NCI-H2196 (cell line): ENCODE measurements at regions not wholly inside any gene's neighbourhood (a gene's known extent, or its start where the extent isn't known, plus 50 kb on each side); places are given as distances from the start of the nearest gene placed in this dataset.
"Not testable (repeated sequence)": the region's sequence is repeated elsewhere in the genome, so short reads cannot be mapped to it uniquely, and the experiment has no call there.

Experiments
- DNase-seq: peaks from one replicate; lab custom pipeline; 2025; ENCODE audit not compliant: unreplicated experiment; lab: John Stamatoyannopoulos, UW

DNA sequence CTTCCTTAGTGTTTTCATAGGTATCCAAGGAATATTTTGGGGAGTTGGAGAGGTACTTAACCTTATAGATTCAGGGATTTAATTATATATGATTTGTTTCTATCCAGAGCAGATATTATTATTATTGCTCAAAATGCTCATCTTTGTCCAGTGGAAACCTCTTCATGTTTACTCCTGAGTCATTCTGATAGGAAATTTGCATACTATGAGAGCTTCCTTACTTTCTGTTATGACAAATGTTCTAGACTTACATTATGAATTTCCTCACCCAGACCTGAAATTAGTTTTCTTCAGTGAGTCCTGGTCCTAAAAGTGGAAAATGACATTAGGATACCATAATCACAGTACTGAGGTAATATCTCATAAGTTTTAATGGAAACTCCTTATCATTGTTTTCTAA lies 57.5 kb upstream of the PLPPR5 start:
- DNase-seq = no peak

DNA sequence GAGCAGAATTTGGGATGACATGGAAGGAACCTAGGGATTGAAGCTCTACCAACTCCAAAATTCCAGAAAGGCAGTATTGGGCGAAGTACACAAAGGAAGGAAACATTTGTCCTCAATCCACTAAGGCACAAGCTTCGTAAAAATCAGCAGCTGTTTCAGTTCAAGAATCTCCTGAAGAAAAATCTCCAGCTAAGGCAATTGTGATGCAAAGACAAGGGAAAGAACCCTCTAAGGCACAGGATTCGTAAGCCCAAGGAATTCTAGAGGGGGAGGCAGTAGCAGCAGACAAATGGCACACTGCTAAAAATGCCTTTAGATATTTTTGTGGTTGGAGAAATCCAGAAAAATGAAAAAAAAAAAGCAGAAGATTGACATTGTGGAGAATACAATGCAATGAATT lies 64.5 kb upstream of the PLPPR5 start:
- no peak for DNase-seq

DNA sequence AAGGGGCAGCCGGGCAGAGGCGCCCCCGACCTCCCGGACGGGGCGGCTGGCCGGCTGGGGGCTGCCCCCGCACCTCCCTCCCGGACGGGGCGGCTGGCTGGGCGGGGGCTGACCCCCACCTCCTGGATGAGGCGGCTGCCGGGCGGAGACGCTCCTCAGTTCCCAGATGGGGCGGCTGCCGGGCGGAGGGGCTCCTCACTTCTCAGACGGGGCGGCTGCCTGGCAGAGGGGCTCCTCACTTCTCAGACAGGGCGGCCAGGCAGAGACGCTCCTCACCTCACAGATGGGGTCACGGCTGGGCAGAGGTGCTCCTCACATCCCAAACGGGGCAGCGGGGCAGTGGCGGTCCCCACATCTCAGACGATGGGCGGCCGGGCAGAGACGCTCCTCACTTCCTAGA lies 73.9 kb upstream of the PLPPR5 start:
- DNase-seq = not testable (repeated sequence)

DNA sequence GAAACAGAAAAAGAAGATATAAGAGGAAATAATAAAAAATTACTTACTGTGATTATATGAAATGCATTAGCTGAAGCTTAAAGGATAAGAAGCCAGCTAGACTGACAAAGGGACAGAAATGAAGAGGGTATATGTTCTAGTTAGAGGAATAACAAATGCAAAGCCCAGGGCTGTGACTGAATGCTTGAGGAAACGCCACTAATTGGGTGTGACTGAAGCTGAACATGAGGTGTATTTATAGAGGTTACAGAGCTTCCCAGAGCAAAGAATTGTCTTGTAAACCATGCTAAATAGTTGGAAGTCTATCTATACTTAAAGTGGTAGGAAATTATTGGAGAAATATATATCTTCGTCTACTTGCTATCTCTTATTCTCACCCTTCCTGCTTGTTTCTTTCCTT lies 77.7 kb upstream of the PLPPR5 start:
- no peak for DNase-seq

DNA sequence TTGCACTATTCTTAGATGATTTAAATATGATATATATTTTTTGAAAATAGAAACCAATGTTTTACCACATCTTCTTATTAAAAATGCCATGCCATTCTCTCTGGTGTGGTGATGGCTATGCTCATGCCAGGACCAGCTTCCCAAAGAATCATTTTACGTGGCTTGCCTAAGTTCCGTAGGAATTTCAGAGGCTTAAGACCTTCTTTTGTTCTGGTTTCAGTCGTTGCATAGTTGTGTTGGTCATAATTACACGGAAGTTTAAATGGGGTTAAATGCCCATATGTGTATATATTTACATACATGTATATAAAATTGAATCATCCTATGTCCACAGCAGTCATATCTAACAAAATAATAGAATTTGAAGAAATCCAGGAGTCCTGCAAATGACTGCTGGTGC lies 78.7 kb upstream of the PLPPR5 start:
- DNase-seq = no peak

DNA sequence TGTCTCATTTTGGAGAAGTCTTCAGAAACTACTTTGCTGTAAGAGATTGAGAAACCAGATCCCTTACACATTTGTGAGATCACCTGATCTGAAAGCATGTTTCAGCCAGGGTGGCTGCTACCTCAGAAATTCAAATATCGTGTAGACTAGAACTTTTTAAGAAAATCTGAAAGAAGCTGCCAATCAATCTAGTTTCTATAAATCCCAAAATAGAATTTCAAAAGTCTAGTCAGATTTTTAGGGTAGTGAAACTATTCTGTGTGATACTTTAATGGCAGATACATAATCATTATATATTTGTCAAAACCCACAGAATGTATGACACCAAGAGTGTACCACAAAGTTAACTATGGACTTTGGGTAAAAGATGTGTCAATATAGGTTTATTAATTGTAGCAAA lies 79.9 kb upstream of the PLPPR5 start:
- no peak for DNase-seq

DNA sequence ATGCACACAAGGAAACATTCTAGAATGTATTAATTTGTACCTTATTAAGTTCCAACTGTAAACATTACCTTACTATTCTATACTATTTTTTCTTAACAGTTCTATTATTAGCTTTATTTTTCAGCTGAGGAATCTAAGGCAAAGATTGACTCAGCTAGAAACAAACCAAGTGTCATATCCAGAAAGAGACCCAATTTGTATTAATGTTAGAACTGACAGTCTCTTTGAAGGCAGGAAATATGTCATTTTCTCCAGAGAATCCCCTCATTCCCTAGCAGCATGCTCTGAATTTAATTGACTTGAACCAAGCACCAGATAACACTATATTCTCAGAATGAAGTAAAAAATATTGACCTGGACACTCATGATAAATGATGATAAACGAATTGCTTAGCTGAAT lies 81.4 kb upstream of the PLPPR5 start:
- DNase-seq = no peak

DNA sequence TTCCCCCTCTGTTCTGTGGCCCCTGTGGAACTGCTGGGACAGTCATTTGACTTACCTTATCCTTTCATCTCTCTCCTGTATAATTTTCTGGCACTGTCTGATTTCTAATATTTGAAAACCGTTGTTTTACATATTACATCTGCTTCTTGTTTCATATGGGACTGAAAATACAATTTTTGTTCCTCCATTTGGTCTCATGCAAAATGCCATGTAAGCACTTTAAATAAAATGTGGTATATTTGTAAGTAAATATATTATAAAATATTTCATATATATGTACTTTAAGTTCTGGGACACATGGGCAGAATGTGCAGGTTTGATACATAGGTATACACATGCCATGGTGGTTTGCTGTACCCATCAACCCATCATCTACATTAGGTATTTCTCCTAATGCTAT lies 93.9 kb upstream of the PLPPR5 start:
- no peak for DNase-seq

DNA sequence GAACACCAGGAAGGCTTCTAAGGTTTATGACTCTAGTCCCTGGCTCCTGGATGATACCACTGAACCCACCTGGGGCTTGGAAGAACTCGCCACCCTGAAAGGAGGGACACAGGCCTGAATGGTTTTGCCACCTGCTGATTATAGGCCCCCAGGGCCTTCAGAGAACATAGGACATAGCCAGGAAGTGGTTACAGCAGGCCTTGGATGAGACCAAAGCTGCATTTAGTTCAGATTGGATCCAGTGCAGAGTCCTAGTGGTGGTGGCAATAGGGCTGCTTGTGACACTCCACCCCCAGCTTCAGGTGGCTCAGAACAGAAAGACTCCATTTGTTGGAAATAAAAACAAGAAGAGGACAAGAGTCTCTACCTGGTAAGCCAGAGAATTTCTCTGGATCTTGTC lies 101.6 kb upstream of the PLPPR5 start:
- no peak for DNase-seq

DNA sequence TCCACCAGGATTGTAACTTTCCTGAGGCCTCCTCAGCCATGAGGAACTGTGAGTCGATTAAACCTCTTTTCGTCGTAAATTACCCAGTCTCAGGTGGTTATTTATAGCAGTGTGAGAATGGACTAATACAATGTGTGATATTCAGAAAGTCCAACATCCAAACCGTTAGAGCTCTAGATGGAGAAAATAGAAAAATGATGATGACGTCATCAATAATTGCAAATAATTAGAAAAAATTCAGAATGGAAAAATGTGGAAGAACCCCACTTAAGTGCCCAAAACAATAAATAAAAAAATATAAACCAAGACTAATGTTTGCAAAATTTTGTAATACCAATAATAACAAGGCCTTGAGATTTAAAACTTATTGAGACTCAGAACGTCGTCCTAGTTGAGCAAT lies 103.0 kb upstream of the PLPPR5 start:
- DNase-seq = no peak

DNA sequence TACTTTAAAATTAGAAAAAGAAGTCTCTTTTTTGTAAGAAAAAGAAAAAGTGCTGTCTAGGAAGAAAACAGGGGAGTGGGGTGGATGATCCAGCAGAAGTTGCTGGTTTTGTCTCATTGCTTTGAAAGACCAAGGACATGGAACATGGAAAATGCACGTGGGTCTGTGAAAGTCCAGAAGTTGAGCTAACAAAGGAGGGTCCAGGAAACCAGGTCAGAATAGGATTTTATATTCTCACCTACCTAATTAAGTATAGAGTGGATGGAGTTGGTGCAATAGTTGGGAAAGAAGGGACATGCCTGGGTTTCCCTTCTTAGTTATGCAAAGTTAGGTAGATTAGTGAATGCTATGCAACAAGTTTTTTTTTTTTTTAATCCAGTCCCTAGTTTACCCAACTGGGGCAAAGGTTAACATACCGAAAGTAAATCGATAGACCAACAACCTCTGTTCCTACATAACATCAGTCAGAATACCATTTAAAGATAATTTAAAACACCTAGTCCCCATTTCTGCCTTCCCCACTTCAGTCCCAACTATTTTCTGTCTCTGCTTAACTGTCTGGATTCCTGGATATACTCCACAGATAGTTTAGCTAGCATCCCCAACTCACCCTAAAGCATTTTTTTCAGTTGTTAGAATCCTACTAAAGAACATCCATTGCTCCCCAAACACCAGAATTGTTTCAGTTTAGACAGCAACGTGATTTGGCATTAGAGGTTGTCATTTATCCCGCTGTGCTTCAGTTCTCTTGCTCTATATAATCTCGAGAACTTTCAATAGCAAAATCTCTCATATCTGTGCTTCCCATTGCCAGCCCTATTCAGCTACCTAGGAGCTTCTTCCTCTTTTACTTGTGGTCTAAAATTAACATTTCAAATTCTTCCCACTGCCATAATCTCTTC lies 105.7 kb upstream of the PLPPR5 start:
- DNase-seq = no peak

DNA sequence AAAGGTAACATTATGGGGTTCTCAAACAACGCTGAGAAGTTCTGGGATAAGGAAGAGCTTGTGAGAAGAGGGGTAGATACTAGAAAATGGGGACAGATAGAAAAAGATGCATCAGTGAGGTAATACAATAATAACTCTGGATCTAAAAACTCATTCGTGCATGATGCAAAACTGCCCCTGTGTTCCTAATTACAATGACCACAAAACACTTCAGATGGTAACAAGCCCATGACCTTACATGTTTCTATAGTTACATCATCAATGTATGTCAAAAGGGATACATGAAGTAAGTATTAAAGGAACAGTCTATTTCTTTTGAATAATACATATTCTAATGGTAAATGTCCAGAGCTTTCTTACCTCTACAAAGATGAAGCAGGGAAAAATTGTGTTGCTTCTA lies 110.6 kb upstream of the PLPPR5 start:
- no peak for DNase-seq

DNA sequence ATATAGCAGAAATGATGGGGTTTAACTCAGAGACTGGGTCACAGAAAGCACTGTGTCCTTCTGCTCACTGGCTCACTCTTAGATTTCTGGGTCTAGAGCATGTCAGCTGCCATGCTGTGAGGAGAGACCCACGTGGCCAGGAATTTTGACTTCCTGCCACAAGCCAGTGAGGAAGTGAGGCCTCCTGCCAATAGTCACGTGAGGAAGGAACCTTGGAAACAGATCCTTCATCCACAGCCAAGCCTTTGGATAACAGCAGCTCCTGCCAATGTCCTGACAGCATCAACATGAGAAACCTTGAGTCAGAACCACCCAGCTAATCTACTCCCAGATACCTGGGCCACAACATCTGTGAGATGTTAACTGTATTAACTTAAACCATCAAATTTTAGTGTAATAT lies 114.5 kb upstream of the PLPPR5 start:
- DNase-seq = no peak

DNA sequence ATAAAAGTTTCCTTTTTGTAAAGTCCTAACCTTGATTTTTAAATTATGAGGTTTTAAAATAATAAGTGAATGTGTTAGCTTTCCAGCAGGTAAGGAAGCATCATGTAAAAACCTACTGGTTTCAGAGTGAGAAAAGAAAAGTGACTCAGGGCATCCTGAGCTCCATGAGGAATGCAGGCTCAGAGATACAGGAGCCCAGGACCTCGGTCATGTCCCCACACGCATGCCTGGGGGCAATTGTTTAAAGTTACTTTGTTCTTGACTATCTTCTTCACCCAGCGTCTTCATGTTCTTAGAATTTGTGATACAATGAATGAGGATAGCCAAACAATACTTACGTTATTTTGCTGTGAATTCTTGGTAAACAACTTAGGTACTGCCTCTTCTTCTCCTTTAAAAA lies 117.4 kb upstream of the PLPPR5 start:
- DNase-seq = no peak

DNA sequence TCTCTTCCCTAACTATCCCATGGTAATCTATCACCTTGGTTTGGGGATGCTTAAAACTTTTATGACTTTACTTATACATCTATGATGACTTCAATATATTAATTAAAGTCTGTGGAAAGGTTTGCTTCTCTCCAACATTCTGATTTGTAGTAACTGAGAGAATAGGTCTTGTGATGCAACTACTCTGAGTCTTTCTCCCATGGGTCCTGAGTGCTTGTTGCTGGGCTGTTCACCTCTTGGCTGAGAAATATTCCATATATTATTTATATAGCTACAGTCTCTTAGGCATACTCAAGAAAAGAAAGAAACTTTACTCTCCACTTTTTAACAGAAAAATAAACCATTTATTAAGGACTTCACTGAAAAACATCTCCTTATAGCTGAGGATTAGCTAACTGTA lies 119.3 kb upstream of the PLPPR5 start:
- no peak for DNase-seq

DNA sequence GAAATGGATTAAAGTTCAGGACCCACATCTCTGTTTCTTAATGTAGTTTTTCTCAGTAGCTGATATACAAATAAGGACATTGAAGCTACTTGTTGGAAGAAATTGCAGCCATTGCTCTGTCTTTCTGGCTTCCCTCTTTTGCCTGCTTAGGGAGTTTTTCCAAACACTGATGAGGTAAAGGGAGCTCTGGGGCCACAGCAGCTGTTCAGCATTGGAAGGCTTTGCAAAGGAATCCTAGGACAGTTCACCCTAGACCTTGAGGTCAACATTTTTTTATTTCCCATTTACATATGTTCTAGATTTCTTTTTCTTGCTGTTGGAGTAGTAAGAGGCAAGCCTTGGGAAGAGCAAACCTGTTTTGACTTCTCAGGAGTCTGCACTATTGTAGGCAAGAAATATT lies 126.9 kb upstream of the PLPPR5 start:
- no peak for DNase-seq

DNA sequence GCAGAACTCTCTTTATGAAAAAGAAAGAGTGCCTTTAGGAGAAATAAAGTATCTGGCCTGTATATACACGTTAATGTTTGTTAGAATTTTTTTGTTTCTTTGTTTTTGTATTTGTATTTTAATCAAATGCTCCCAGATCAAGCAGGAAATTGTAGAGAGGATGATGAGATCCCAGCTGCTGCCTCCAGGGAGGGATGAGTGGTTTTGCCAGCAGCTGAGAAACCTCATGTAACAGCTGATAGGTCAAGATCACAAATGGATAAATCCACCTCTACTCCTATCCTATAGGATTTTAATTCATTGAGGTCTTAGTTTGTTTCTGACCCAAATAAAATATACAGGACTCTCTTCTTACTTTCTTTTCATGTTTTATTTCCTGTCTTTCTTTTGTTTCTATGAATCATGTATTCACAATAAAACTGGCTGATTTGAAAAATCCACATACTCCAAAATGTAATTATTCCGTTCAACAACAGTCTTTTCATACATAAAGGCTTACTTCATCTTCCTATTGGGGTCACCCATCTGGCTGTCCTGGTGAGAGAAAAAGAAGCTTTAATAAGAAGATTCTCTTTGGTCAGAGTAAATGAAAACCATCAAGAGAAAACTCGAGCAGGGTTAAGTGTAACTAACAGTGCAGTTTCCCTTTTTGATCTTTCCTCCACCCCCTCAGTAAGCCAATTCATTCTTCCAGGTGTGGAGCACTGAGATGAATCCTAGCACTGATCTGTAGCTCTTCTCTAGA lies 129.3 kb upstream of the PLPPR5 start:
- DNase-seq = no peak

DNA sequence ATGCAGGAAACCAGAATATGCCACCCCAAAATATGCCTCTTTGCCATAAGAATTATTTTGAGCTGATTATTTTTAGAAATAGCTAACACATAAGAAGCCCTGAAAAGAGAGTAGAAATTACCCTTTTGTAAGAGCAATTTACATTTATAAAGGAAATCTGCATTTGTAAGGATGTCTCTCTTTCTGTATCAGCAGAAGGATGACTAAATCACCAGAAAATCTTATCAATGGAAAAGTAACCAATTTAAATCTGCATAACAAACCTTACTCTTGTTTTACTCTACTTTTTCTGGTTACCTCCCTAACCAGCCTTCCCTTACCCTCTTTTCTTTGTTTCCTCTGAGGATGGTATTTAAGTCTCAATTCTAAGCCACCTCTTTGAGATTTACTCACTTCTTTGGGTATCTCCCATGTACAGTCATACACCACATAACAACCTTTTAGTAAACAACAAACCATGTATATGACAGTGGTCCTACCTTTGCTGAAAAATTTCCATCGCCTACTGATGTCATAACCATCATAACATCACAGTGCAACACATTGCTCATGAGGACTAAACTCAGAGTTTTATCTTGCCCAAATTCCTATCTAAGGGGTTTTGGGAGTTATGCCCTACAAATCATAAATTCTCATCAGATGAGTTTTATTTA lies 126.6 kb upstream of the PLPPR4 start:
- no peak for DNase-seq

DNA sequence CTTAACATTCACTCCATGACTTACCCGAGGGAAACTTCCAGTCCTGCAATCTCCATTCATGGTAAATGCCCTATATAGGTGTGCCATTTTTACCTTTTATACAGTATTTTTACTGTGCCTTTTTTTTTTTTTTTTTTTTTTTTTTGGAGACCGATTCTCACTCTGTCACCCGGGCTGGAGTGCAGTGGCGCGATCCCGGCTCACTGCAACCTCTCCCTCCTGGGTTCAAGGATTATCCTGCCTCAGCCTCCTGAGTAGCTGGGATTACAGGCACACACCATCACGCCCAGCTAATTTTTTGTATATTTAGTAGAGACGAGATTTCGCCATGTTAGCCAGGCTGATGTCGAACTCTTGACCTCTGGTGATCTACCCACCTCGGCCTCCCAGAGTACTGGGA lies 124.4 kb upstream of the PLPPR4 start:
- no peak for DNase-seq

DNA sequence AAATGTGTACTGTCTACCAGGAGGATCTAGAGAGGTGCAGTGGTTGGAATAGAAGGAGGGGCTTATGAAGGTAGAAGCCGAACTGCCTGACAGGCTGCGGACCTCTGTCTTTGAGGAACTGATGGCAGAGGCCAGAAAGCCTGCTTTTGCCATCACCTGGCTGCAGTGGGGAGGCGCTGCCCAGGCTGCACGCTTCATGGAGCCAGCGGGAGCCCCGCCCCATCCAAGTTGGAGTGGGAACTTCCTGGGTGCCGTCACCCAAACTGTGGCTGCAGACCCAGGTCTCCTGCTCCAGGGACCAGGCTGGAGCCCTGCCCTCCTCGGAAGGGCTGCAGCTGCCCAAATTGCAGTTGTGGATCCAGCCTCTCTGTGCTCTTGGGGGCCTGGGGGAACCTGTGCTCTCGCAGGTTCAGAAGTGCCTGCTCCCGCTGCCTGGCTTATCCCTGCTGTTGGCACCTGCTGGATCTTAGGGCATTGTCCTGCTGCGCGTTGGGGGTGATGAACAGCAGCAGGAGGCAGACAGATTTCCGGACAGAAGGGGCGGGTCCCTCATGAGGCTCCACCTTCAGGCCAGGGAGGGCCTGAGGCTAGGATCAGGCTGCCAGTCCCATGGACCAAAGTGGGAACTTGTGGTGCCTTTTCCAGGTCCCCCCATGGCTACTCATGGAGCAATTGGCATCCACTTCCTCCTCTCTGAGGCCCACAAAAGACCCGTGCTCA lies 118.0 kb upstream of the PLPPR4 start:
- peak; percentile 48 for DNase-seq

DNA sequence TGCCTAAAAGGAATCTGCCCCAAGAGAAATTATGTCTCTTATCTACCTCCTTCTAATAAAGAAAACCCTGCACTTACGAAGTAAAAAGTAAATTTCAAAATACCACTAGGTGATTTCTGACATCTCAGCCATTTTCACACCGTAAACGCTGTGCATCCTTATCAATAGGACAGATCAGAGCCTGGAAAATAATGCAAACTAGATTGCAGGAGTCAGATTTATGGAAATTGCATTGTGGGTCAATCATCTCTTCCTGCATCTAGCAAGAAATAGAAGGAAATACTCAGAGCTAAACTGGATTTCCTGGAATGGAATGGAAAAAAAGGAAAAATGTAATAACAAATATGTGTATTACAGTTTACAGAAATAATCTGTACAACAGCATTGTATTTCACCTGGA lies 114.3 kb upstream of the PLPPR4 start:
- no peak for DNase-seq
